ENCODE measurements at regions not wholly inside any gene's neighbourhood (a gene's known extent, or its start where the extent isn't known, plus 50 kb on each side); places are given as distances from the start of the nearest gene placed in this dataset.
A peak's percentile ranks its signal among the peaks of the same experiment; 100 is the strongest.

- DNase-seq = no peak
These were observed 237.6 kb upstream of the C11orf87 start for GRCh38 chr11:109184376-109184775.

DNA sequence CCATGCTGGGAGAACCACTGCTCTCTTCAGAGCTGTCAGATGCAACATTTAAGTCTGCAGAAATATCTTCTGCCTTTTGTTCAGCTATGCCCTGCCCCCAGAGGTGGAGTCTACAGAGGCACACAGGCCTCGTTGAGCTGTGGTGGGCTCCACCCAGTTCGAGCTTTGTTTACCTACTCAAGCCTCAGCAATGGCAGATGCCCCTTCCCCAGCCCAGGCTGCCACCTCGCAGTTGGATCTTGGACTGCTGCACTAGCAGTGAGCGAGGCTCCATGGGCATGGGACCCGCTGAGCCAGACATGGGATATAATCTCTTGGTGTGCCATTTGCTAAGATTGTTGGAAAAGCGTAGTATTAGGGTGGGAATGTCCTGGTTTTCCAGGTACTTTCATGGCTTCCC lies 229.1 kb upstream of the C11orf87 start:
- DNase-seq = no peak

- no peak for DNase-seq
These were observed 228.1 kb upstream of the C11orf87 start for GRCh38 chr11:109193880-109194279.

- no peak for DNase-seq
These were observed 226.0 kb upstream of the C11orf87 start for GRCh38 chr11:109196016-109196415.

GRCh38 chr11:109197656-109198055 lies 224.3 kb upstream of the C11orf87 start:
- DNase-seq = no peak

DNA sequence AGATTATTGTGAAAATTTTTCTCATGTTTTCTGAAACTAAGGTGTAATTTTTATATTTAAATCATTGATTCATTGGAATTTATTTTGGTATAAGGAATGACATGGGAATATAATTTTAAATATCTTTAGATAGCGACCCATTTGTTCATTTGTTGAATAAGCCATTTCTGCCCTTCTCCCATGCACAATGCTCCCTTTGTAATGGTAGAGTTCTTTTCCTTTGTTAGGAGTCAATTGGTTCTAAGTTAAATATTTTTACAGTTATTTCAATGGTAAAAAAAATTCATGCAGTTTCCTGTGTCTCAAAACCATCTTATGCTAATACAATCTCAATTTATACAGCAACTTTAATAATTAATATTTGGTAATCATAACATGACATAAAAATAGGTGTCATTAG lies 218.8 kb upstream of the C11orf87 start:
- DNase-seq = no peak

- no peak for DNase-seq
These were observed 216.7 kb upstream of the C11orf87 start for GRCh38 chr11:109205312-109205711.

DNA sequence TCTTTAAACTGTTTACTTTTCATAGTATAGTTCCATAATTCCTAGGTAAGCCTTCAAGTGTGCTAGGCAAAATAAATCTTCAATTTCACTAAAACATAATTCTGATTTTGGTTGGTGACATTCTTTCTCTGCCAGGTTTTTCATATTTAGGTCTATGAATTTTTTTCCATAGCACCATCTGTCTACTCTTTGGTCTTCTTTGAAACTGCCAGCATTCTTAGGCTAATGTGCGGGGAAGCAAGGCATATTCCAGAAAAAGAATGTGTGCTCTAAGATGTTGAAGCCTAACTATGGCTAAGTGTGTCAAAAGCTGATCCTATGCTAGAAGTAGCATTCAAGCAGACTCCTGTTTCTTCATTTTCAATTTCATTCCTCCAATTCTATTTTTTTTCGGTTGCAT lies 213.9 kb upstream of the C11orf87 start:
- DNase-seq = no peak

DNA sequence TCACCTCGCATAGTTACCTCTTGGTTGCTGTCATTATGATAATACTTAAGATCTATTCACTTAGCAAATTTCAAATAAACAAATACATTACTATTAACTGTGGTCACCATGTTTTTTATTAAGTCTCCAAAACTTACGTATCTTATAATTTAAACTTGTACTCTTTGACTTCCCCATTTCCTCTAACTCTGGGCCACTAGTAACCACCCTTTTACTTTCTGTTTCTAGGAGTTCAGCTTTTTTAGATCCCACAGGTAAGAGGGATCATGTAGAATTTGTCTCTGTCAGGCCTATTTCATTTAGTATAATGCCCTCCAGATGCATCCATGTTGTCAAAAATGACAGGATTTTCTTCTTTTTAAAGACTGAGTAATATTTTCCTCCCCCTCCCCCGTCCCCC lies 212.4 kb upstream of the C11orf87 start:
- DNase-seq = no peak

DNA sequence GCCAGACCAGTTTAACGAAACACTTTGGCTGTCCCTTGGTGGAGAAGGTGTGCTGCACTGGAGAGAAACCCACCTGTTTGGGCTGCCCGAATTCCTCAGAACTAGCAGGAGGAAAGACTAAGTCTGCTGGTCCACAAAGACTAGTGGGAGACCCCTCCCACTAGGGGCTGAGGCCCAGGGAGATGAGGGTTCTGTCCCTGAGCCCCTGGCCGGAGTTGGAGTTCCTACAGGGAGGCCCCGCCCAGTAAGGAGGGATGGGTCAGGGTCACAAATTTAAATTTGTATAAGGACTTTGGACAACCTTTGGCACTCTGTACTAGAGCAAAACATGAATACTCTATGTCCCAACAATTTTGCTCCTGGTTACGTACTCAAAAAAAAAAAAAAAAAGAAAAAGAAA lies 200.8 kb upstream of the C11orf87 start:
- DNase-seq = no peak

- DNase-seq = no peak
These were observed 199.2 kb upstream of the C11orf87 start for GRCh38 chr11:109222761-109223160.

DNA sequence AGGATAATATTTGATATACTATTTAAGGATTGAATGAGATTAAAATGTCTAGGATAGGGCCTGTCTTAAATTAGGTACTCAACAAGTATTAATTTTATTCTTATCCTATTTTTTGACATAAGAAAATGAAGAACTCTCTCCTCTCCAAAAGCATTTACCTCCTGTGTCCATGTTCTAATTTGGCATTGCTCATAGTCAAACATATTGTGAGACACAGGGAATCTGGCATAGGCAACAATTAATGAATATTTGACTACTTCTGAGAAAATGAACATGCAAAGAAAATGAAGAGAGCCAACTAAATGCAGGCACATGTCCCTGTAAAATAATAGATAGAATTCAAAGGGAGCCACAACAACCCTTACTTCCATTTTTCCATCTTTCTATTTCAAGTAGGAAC lies 198.5 kb upstream of the C11orf87 start:
- DNase-seq = no peak

DNA sequence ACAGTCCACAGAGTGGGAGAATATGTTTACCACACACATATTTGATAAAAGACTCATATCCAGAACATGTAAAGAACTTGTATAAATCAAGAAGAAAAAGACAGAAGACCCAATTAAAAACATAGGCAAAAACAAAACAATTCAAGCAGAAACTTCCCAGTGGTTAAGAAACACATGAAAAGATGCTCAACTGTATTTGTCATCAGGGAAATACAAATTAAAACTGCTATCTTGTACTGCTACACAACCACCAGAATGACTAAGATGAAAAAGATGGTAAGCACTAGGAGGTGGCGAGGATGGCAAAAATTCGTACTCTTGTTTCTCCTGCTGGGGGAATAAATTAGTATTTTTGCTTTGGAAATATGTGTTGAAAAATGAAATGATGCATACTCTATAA lies 192.3 kb upstream of the C11orf87 start:
- no peak for DNase-seq

DNA sequence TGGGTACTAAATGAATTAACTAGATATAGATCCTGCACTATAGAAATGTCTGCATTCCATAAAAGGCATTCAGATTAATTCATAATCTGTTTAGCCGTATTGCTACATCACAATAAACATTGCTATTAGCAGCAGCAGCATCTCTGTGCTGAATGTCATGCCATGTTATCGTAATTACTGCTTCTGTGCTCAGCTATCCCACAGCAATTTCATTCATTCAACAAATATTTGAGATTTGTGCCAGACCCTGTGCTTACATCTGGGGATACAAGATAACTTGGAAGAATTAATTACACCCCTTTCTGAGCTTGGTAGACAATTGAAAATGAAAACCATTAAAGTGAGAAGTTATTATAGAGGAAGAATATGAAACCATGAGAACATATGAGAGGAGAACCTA lies 185.8 kb upstream of the C11orf87 start:
- no peak for DNase-seq

GRCh38 chr11:109236696-109237095 lies 185.3 kb upstream of the C11orf87 start:
- no peak for DNase-seq

DNA sequence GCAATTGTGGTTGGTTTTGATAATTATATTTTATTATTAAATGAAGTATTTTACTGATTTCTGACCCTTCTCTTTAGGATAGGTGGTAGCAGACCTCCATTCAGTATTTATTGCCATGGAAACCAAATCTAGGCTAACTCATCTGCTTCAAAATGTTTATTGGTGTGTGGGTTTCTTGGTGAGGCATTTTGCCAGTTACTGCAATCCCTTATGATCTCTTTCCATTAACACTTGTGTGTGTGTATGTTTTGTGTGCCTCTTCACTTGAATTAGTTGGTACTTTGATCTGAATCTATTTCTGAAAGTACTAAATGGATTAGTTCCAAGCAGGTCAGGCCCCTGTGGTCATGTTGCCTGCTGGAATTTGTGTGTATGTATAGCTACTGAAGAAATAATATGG lies 184.4 kb upstream of the C11orf87 start:
- DNase-seq = no peak

DNA sequence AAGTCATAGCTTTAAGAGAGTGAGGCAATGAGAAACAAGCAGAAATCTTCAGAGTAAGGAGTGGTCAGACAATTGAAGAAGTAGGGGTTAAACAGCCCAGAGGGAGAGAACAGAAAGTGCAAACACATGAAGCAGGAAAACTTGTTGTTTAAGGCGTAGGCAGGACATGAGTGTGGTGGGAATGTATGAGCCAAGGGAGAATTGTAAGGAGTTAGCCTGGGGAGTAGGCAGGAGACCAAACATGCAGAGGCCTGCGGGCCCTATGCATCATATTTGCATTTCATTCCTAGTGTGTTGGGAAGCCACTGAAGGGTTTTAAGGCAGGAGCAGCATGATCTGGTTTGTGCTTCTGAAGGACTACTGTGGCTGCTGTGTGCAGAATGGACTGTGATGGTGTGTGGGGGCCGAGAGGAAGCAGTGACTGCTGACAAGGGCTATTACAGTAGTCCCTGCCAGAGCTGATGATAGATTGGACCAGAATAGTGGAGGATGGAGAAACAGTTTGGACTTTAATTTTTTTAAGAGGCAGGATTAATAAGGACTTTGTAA lies 179.9 kb upstream of the C11orf87 start:
- DNase-seq = no peak

DNA sequence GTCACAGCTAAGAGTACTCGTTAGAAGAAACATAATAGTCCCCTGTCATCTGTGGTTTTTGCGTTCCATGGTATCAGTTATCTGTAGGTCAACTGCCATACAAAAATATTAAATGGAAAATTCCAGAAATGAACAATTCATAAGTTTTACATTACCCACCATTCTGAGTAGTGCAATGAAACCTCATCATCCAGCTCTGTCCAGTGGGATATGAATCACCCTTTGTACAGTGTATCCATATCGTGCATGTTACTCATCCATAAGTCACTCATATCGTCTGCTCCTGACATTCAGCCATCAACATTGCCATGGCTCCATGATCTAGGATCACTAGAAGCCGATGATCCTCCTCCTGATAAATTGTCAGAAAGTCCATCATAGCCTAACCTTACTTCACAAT lies 174.9 kb upstream of the C11orf87 start:
- DNase-seq = no peak

DNA sequence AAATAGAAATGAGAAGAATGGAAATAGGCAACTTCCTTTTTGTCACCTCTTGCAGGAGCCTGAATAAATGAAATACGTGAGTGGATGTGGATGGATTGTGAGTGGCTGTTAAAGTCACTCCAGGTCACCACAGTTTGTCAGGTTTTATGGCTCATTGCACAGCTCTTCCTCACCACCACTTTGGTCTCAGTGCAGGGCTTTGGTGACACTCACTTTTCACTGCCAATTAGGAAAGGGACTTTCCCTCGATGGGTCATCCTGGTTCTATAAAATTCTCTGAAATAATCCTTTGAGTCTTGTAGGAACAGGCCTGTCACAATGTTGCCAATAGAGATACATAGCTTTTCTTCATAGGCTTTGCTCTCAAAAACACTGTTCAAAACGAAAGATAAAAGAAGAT lies 172.4 kb upstream of the C11orf87 start:
- DNase-seq = no peak

GRCh38 chr11:109251230-109251629 lies 170.8 kb upstream of the C11orf87 start:
- DNase-seq = no peak

GRCh38 chr11:109264128-109264527 lies 157.9 kb upstream of the C11orf87 start:
- DNase-seq = peak; percentile 55

DNA sequence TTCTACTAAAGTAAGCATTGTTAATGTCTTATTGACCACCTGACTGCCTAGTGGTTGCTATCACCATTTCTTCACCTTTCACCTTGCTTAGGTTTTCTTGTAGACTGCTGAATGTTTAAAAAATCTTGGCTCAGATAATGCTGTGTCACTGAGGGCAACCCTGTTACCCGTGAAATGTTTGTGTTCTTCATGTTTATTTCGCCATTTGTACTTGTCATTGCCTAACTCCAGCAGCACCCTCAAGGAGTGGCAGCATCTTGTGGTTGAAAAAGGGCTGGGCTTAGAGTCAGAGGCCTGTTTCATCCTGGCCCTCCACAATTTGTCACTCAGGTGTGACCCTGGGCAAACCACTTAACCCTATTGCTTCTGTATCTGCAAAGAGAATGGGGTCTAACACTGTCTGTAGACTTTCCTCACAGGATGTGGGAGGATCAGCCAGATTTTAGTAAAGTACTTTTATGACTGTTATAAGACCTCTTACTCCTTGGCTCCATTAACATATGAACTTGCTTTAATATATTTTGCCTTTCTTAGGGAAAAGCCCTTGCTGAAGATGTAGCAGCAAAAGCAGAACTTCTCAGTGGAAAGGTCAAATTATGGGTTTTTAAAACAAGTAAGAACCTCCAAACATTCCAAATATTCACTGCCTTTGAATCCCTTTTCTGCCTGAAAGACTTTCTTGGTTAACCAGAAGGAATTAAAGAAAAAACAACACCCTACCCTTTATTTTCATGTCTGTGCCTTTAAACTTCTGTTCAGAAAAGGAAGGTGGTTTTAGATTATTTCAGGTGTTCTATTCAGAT lies 154.5 kb upstream of the C11orf87 start:
- DNase-seq = no peak

- DNase-seq = no peak
These were observed 146.1 kb upstream of the C11orf87 start for GRCh38 chr11:109275931-109276330.

DNA sequence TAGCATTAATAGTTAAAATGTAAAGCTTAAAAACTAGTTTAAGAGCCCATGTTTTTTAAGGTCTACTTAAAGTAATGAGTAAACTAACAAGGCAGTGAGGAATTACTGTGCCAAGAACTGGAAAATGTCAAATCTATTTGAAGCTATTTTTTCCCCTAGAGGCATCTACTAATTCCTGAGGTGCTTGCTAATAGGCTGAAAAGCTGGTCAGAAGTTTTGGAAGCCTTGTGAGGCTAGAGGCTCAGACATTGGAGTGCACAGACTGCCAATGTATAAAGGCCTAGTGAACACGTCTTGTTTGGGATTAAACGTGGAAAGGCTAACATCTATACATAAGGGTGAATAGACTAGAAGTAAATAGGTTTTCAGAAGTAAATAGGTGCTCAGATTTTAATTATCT lies 136.5 kb upstream of the C11orf87 start:
- no peak for DNase-seq

DNA sequence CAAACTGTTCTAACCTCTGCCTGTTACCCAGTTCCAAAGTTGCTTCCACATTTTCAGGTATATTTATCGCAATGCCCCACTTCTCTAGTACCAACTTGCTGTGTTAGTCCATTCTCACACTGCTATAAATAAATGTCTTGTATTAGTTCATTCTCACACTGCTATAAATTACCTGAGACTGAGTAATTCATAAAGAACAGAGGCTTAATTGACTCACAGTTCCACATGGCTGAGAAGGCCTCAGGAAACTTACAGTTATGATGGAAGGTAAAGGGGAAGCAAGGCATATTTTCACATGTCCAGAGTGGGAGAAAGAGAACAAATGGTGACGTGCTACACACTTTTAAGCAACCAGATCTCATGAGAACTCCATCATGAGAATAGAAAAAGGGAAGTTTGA lies 130.4 kb upstream of the C11orf87 start:
- no peak for DNase-seq

Data from NCI-H748 treated with DMSO at 0.1 percent for 48 hours (cell line).